H1 (cell line): ENCODE measurements at regions not wholly inside any gene's neighbourhood (a gene's known extent, or its start where the extent isn't known, plus 50 kb on each side); places are given as distances from the start of the nearest gene placed in this dataset.

Experiments
- CTCF ChIA-PET: fragments of 300-600 bp; sonication (Branson Sonifier 250); formaldehyde crosslinking; loops from one replicate; lab custom pipeline; 2021; ENCODE audit not compliant: partially characterized antibody; lab: Charles Lee
- POLR2A ChIA-PET: fragments of 300-600 bp; sonication (Branson Sonifier 250); formaldehyde crosslinking; loops from one replicate; lab custom pipeline; 2021; ENCODE audit warnings: inconsistent platforms; ENCODE audit not compliant: partially characterized antibody; lab: Charles Lee
- DNase-seq, 2 experiments: peaks; one replicate each; pipeline versions ENCODE4 v3.0.0 to v3.0.0-alpha.2; 2010 to 2022; ENCODE audit warnings: low spot score in 2 of 2, low read depth in 1 of 2, mixed read lengths in 1 of 2
- FAIRE-seq: peaks from 2 replicates; lab custom pipeline; 2011; peaks lifted over from hg19 to GRCh38; lab: Jason Lieb, UNC
- H2AFZ ChIP-seq: 2 replicates; pipeline ENCODE4 v1.8.1; 2012; ENCODE audit warnings: low read length, inconsistent platforms
- H2AK5ac ChIP-seq: 2 replicates; pipeline ENCODE4 v1.6.1; 2013; ENCODE audit warnings: low read depth, low read length
- H2BK120ac ChIP-seq: replicated peaks from 2 replicates; pipeline ENCODE3; 2013; ENCODE audit warnings: low read depth, low read length, inconsistent platforms
- H2BK12ac ChIP-seq: 2 replicates; pipeline ENCODE4 v1.6.1; 2013; ENCODE audit warnings: low read depth, low read length
- H2BK15ac ChIP-seq: 2 replicates; pipeline ENCODE4 v1.6.1; 2013; ENCODE audit warnings: low read length
- H2BK20ac ChIP-seq: 2 replicates; pipeline ENCODE4 v1.6.1; 2013; ENCODE audit warnings: low read length
- H2BK5ac ChIP-seq: 2 replicates; pipeline ENCODE4 v1.6.1; 2013; ENCODE audit warnings: low read depth, low read length
- H3K14ac ChIP-seq: 2 replicates; pipeline ENCODE4 v1.6.1; 2013; ENCODE audit warnings: inconsistent platforms; ENCODE audit not compliant: insufficient read length
- H3K18ac ChIP-seq: 2 replicates; pipeline ENCODE4 v1.6.1; 2013; ENCODE audit warnings: low read length; ENCODE audit errors: extremely low read depth
- H3K23ac ChIP-seq: 2 replicates; pipeline ENCODE4 v1.6.1; 2013; ENCODE audit warnings: inconsistent platforms; ENCODE audit not compliant: insufficient read length
- H3K23me2 ChIP-seq: 2 replicates; pipeline ENCODE4 v1.6.1; 2013; ENCODE audit warnings: low read depth, low read length
- H3K27ac ChIP-seq: 2 replicates; pipeline ENCODE4 v1.6.1; 2011; ENCODE audit warnings: low read depth, low read length, inconsistent platforms
- H3K27me3 ChIP-seq, 4 experiments: replicated peaks in 1 of 4; 1 replicate in 1 of 4; 2 replicates in 3 of 4; pipeline versions ENCODE4 v1.6.1 to v1.8.1; 2011 to 2013; ENCODE audit warnings: low read length in 3 of 4, mild to moderate bottlenecking in 3 of 4, inconsistent platforms in 2 of 4, mixed read lengths in 2 of 4, moderate library complexity in 1 of 4; ENCODE audit not compliant: control insufficient read depth in 3 of 4, insufficient read depth in 3 of 4; ENCODE audit errors: extremely low read depth in 1 of 4
- H3K36me3 ChIP-seq, 4 experiments: 2 replicates each; pipeline versions ENCODE4 v1.6.1 to v1.8.1; 2011 to 2013; ENCODE audit warnings: mild to moderate bottlenecking in 4 of 4, low read length in 3 of 4, moderate library complexity in 2 of 4, control low read depth in 1 of 4, inconsistent platforms in 1 of 4; ENCODE audit not compliant: insufficient read depth in 4 of 4, control insufficient read depth in 2 of 4
- H3K4ac ChIP-seq: replicated peaks from 2 replicates; pipeline ENCODE3; 2013; ENCODE audit warnings: low read length, low read depth, mixed read lengths, inconsistent platforms; ENCODE audit not compliant: insufficient read length
- H3K4me1 ChIP-seq, 4 experiments: replicated peaks in 1 of 4; 1 replicate in 1 of 4; 2 replicates in 3 of 4; pipeline versions ENCODE4 v1.6.1 to v1.8.1; 2011 to 2013; ENCODE audit warnings: low read length in 3 of 4, inconsistent platforms in 2 of 4, mixed read lengths in 1 of 4; ENCODE audit not compliant: insufficient read depth in 4 of 4, control insufficient read depth in 3 of 4
- H3K4me2 ChIP-seq, 2 experiments: 2 replicates each; pipeline versions ENCODE4 v1.6.1 to v1.8.1; 2011 to 2013; ENCODE audit warnings: low read depth in 2 of 2, low read length in 2 of 2, control low read depth in 1 of 2, inconsistent platforms in 1 of 2, mild to moderate bottlenecking in 1 of 2; ENCODE audit not compliant: insufficient read depth in 1 of 2
- H3K4me3 ChIP-seq, 4 experiments: fragments of 200-600, 300-600 bp in 1 of 4; sonication (generic), shearing (Covaris generic), sonication (Bioruptor Twin) in 1 of 4; 2 replicates each; pipeline versions ENCODE4 v1.5.1 to v1.8.1; 2011 to 2016; ENCODE audit warnings: low read length in 4 of 4, low read depth in 3 of 4, control low read depth in 2 of 4, inconsistent platforms in 2 of 4, mild to moderate bottlenecking in 2 of 4, mixed read lengths in 1 of 4, moderate library complexity in 1 of 4; ENCODE audit not compliant: insufficient read depth in 2 of 4; ENCODE audit errors: extremely low read depth in 1 of 4
- H3K56ac ChIP-seq: replicated peaks from 2 replicates; pipeline ENCODE3; 2013; ENCODE audit warnings: low read depth, mild to moderate bottlenecking, mixed read lengths, low read length, inconsistent platforms; ENCODE audit not compliant: insufficient read length
- H3K79me1 ChIP-seq: 2 replicates; pipeline ENCODE4 v1.6.1; 2013; ENCODE audit warnings: low read depth, low read length, control low read depth
- H3K79me2 ChIP-seq, 2 experiments: 2 replicates each; pipeline versions ENCODE4 v1.6.1 to v1.8.1; 2012 to 2013; ENCODE audit warnings: low read length in 2 of 2, mild to moderate bottlenecking in 2 of 2, inconsistent platforms in 1 of 2; ENCODE audit not compliant: insufficient read depth in 2 of 2, control insufficient read depth in 1 of 2
- H3K9ac ChIP-seq, 4 experiments: replicated peaks in 1 of 4; 1 replicate in 1 of 4; 2 replicates in 3 of 4; pipeline versions ENCODE4 v1.6.1 to v1.8.1; 2011 to 2013; ENCODE audit warnings: low read depth in 3 of 4, low read length in 3 of 4, control low read depth in 2 of 4, mild to moderate bottlenecking in 2 of 4, moderate library complexity in 2 of 4, inconsistent platforms in 1 of 4; ENCODE audit errors: extremely low read depth in 1 of 4
- H3K9me3 ChIP-seq, 2 experiments: 2 replicates each; pipeline versions ENCODE4 v1.6.1 to v1.8.1; 2012 to 2013; ENCODE audit warnings: mild to moderate bottlenecking in 2 of 2, moderate library complexity in 2 of 2, control low read depth in 1 of 2, inconsistent platforms in 1 of 2, low read depth in 1 of 2, low read length in 1 of 2, mixed read lengths in 1 of 2; ENCODE audit not compliant: insufficient read depth in 2 of 2
- H4K20me1 ChIP-seq, 2 experiments: replicated peaks in 1 of 2; 2 replicates each; pipeline versions ENCODE3 to v1.8.1; 2011 to 2013; ENCODE audit warnings: inconsistent platforms in 2 of 2, low read length in 2 of 2, mild to moderate bottlenecking in 1 of 2; ENCODE audit not compliant: insufficient read depth in 2 of 2, control insufficient read depth in 1 of 2
- H4K5ac ChIP-seq: 2 replicates; pipeline ENCODE4 v1.6.1; 2013; ENCODE audit warnings: low read length, low read depth, mixed read lengths, inconsistent platforms; ENCODE audit not compliant: insufficient read length
- H4K8ac ChIP-seq: 2 replicates; pipeline ENCODE4 v1.8.0; 2013; ENCODE audit warnings: mild to moderate bottlenecking, moderate library complexity, low read length, inconsistent platforms; ENCODE audit not compliant: insufficient read depth; ENCODE audit errors: extremely low read depth
- H4K91ac ChIP-seq: replicated peaks from 2 replicates; pipeline ENCODE3; 2013; ENCODE audit warnings: low read length, mixed read lengths, inconsistent platforms; ENCODE audit not compliant: insufficient read length
- BACH1 ChIP-seq: IDR thresholded peaks from 2 replicates; pipeline ENCODE4 v1.6.1; 2012; ENCODE audit warnings: low read length, improper control_type of control experiment
- BCL11A ChIP-seq, 2 experiments: IDR thresholded peaks; one replicate each; pipeline ENCODE4 v1.6.1; 2011; ENCODE audit warnings: low read depth in 2 of 2, low read length in 2 of 2, mild to moderate bottlenecking in 2 of 2
- BRCA1 ChIP-seq: IDR thresholded peaks from 2 replicates; pipeline ENCODE4 v1.6.1; 2012; ENCODE audit warnings: low read depth, low read length, improper control_type of control experiment
- EP300 ChIP-seq, 2 experiments: IDR thresholded peaks; 1 replicate in 1 of 2; 2 replicates in 1 of 2; pipeline ENCODE4 v1.6.1; 2011 to 2012; ENCODE audit warnings: low read depth in 2 of 2, low read length in 2 of 2, mild to moderate bottlenecking in 2 of 2, borderline replicate concordance in 1 of 2, inconsistent platforms in 1 of 2, moderate library complexity in 1 of 2
- EZH2 ChIP-seq: fragments of 200-600 bp; sonication (generic); IDR thresholded peaks from 2 replicates; pipeline ENCODE4 v1.7.1; 2012; ENCODE audit warnings: low read depth, mild to moderate bottlenecking, moderate library complexity, low read length, inconsistent platforms; ENCODE audit not compliant: severe bottlenecking
- KDM1A ChIP-seq: fragments of 200-600, 300-600 bp; sonication (generic); IDR thresholded peaks from 2 replicates; pipeline ENCODE4 v1.7.1; 2016; ENCODE audit warnings: mild to moderate bottlenecking, low read length, borderline replicate concordance
- MAX ChIP-seq: IDR thresholded peaks from 2 replicates; pipeline ENCODE4 v1.6.1; 2012; ENCODE audit warnings: inconsistent platforms
- NRF1 ChIP-seq: IDR thresholded peaks from 2 replicates; pipeline ENCODE4 v1.6.1; 2011; ENCODE audit warnings: mild to moderate bottlenecking, low read depth, low read length, improper control_type of control experiment
- POLR2AphosphoS5 ChIP-seq: IDR thresholded peaks from 2 replicates; pipeline ENCODE4 v1.6.1; 2011; ENCODE audit warnings: low read depth, low read length
- RXRA ChIP-seq: IDR thresholded peaks from 2 replicates; pipeline ENCODE4 v1.6.1; 2011; ENCODE audit warnings: low read depth, mild to moderate bottlenecking, low read length, moderate library complexity; ENCODE audit not compliant: insufficient read depth
- WGBS, 2 experiments: shearing (Covaris generic) in 1 of 2; methylation state at CpG; one replicate each; pipeline versions ENCODE4 v1.1.6 to v1.1.7; 2013 to 2015; ENCODE audit warnings: low lambda C conversion rate in 2 of 2, mixed read lengths in 2 of 2, inconsistent platforms in 1 of 2, low coverage in 1 of 2, missing lambda C conversion rate in 1 of 2; ENCODE audit not compliant: insufficient replicate concordance in 2 of 2, insufficient coverage in 1 of 2, insufficient read length in 1 of 2; ENCODE audit errors: extremely low coverage in 1 of 2, missing lambda C conversion rate in 1 of 2; 5-methylcytosine and 5-hydroxymethylcytosine counted together

GRCh38 chr4:127509155-127509554 is 123.6 kb upstream of the INTU start:
- no peaks in the 10 kb centered on the region for H3K4me1 ChIP-seq
- no peak overlapping the region for H4K8ac ChIP-seq
- no peak overlapping the region for H3K9ac ChIP-seq
- no peak overlapping the region for H2BK12ac ChIP-seq
- no peak overlapping the region for H3K4me2 ChIP-seq
- H3K56ac ChIP-seq, result no peak overlapping the region
- no peaks in the 10 kb centered on the region for H3K79me1 ChIP-seq
- H3K27ac ChIP-seq, result no peak overlapping the region
- no peak overlapping the region for H3K18ac ChIP-seq
- H3K14ac ChIP-seq, result no peak overlapping the region
- no peak overlapping the region for H2BK120ac ChIP-seq
- no peak overlapping the region for H3K4me3 ChIP-seq
- TF ChIP-seq BRCA1 (no peak), POLR2AphosphoS5 (no peak), BCL11A (IDR thresholded peaks at IDR 0.05; ENCODE audit: low read depth in 2 of 2, low read length in 2 of 2) (no peak), RXRA (no peak), NRF1 (no peak), MAX (no peak), BACH1 (no peak), KDM1A (no peak), EZH2 (no peak), EP300 (IDR thresholded peaks at IDR 0.05; ENCODE audit: borderline replicate concordance in 1 of 2, low read depth in 2 of 2, low read length in 2 of 2) (no peak)
- ChIA-PET CTCF (interaction anchor here (1.3 kb wide), 1 partner anchor 78 kb away, joined by 3 read pairs; no protein-coding TSS in a partner anchor), POLR2A (no interaction called here)
- H3K23ac ChIP-seq, result no peak overlapping the region
- H3K23me2 ChIP-seq, result no peaks in the 10 kb centered on the region
- no peaks in the 10 kb centered on the region for H3K36me3 ChIP-seq
- no peaks in the 10 kb centered on the region for H3K9me3 ChIP-seq
- H3K79me2 ChIP-seq, result no peaks in the 10 kb centered on the region
- H2BK5ac ChIP-seq, result no peak overlapping the region
- no peaks in the 10 kb centered on the region for H3K27me3 ChIP-seq
- H4K5ac ChIP-seq, result no peak overlapping the region
- no peak overlapping the region for H4K91ac ChIP-seq
- FAIRE-seq, result no peak
- H2AK5ac ChIP-seq, result no peak overlapping the region
- no peak overlapping the region for H3K4ac ChIP-seq
- no peak overlapping the region for H2BK15ac ChIP-seq
- 73% methylated on average over 1 of the region's 1 CpG; no CpG with 5 or more reads in 1 of the 2 experiments for WGBS, 2 experiments
- DNase-seq, result no peak
- H2BK20ac ChIP-seq, result no peak overlapping the region
- no peaks in the 10 kb centered on the region for H4K20me1 ChIP-seq
- H2AFZ ChIP-seq, result no peak overlapping the region
